Right lobe of liver (tissue), 4 donors: ENCODE measurements at regions not wholly inside any gene's neighbourhood (a gene's known extent, or its start where the extent isn't known, plus 50 kb on each side); places are given as distances from the start of the nearest gene placed in this dataset.

Experiments used
- POLR2A ChIP-seq: fragments of 450-650 bp; IDR thresholded peaks from one replicate; pipeline ENCODE4 v1.6.1; 2017; ENCODE audit warnings: antibody characterized with exemption, mild to moderate bottlenecking
- TF ChIP-seq, protein P1 (sequence below), 4 donors: fragments of 200-600 bp in 3 of 4; fragments of 450-650 bp in 1 of 4; IDR thresholded peaks; one replicate each; pipeline versions ENCODE4 v1.5.1 to v1.8.0; 2016 to 2022; ENCODE audit warnings: antibody characterized with exemption in 4 of 4, mild to moderate bottlenecking in 2 of 4
- donor health status: DM: no; HTN: no; CAD: no.
- donor health status: DM: no; HTN: no; CAD: no.
- donor health status: DM: no; HTN: yes; CAD: no.

DNA sequence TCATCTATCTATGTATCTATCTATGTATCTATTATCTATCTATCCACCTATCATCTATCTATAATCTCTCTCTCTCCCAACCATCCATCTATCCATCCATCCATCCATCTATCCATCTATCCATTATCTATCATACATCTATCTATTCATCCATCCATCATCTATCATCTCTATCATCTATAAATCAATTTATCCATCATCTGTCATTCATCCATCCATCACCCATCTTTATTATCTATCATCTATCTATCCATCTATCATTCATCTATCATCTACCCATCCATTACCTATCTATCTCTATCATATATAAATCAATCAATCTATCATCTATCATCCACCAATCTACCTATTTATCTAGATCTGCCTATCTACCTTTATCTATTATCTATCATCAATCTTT is 69.4 kb upstream of the PPP2R3B start:
- TF ChIP-seq POLR2A: no peak
- TF ChIP-seq, protein P1, sequence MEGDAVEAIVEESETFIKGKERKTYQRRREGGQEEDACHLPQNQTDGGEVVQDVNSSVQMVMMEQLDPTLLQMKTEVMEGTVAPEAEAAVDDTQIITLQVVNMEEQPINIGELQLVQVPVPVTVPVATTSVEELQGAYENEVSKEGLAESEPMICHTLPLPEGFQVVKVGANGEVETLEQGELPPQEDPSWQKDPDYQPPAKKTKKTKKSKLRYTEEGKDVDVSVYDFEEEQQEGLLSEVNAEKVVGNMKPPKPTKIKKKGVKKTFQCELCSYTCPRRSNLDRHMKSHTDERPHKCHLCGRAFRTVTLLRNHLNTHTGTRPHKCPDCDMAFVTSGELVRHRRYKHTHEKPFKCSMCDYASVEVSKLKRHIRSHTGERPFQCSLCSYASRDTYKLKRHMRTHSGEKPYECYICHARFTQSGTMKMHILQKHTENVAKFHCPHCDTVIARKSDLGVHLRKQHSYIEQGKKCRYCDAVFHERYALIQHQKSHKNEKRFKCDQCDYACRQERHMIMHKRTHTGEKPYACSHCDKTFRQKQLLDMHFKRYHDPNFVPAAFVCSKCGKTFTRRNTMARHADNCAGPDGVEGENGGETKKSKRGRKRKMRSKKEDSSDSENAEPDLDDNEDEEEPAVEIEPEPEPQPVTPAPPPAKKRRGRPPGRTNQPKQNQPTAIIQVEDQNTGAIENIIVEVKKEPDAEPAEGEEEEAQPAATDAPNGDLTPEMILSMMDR (IDR thresholded peaks at IDR 0.05): no peak
